ENCODE measurements at regions not wholly inside any gene's neighbourhood (a gene's known extent, or its start where the extent isn't known, plus 50 kb on each side); places are given as distances from the start of the nearest gene placed in this dataset.

- Histone ChIP-seq H3K4me2 (ENCODE audit: low read length) (no peak overlapping the region), H3K79me2 (ENCODE audit: insufficient read depth, low read length) (no peaks in the 10 kb centered on the region), H4K20me1 (ENCODE audit: insufficient read depth, low read length) (no peaks in the 10 kb centered on the region), H3K4me3 (ENCODE audit: insufficient read depth, low read depth, low read length) (no peak overlapping the region), H3K27me3 (ENCODE audit: insufficient read depth, low read length) (no peaks in the 10 kb centered on the region), H3K9me3 (ENCODE audit: insufficient read depth, low read depth, low read length) (no peaks in the 10 kb centered on the region), H2AFZ (ENCODE audit: low read depth, low read length) (no peak overlapping the region), H3K27ac (ENCODE audit: low read depth, low read length) (no peak overlapping the region), H3K36me3 (ENCODE audit: insufficient read depth, low read length) (no peaks in the 10 kb centered on the region), H3K9ac (ENCODE audit: low read length) (no peak overlapping the region), H3K4me1 (ENCODE audit: insufficient read depth, low read length) (no peaks in the 10 kb centered on the region)
- Mint-ChIP-seq H3K4me1 (ENCODE audit: low read depth, unreplicated experiment) (peaks cover 11% of the 10 kb centered on the region), H3K36me3 (ENCODE audit: low read depth, unreplicated experiment) (no peaks in the 10 kb centered on the region), H3K4me3 (ENCODE audit: unreplicated experiment) (no peak overlapping the region), H3K9me3 (ENCODE audit: unreplicated experiment) (peaks cover 10% of the 10 kb centered on the region), H3K27ac (ENCODE audit: unreplicated experiment) (no peak overlapping the region), H3K27me3 (ENCODE audit: low read depth, unreplicated experiment) (peaks cover 3% of the 10 kb centered on the region)
- no peak for TF ChIP-seq EZH2 (IDR thresholded peaks at IDR 0.05; ENCODE audit: insufficient read depth, low read length)
- no peak for TF ChIP-seq CTCF (IDR thresholded peaks at IDR 0.05; ENCODE audit: insufficient read depth, low read depth, low read length)
- DNase-seq (ENCODE audit: low read depth) (no peak), FAIRE-seq (no peak)
These were observed 118.7 kb downstream of the GAS1 start for GRCh38 chr9:86828631-86829030.

DNA sequence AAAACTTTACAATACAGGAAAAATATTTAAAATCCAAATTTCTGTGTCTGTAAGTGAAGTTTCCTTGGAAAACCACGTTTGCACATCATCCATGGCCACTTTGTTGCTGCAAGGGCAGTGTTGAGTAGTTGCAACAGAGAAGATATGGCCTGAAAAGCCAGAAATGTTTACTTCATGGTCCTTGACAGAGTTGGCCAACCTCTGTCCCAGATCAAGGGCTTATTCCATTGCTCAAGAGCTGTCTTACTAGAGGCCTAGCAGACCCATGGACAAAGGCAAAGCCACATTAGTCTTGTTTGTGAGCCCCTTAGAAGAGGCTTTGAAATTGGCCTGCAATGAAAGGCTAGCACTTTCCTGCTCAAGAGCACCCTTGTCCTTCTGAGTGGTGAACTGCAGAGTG lies 119.4 kb downstream of the GAS1 start:
- Histone ChIP-seq H3K4me1 (ENCODE audit: insufficient read depth, low read length) (no peaks in the 10 kb centered on the region), H3K4me2 (ENCODE audit: low read length) (no peak overlapping the region), H3K9ac (ENCODE audit: low read length) (no peak overlapping the region), H3K27ac (ENCODE audit: low read depth, low read length) (no peak overlapping the region), H3K79me2 (ENCODE audit: insufficient read depth, low read length) (no peaks in the 10 kb centered on the region), H2AFZ (ENCODE audit: low read depth, low read length) (no peak overlapping the region), H3K36me3 (ENCODE audit: insufficient read depth, low read length) (no peaks in the 10 kb centered on the region), H4K20me1 (ENCODE audit: insufficient read depth, low read length) (no peaks in the 10 kb centered on the region), H3K9me3 (ENCODE audit: insufficient read depth, low read depth, low read length) (no peaks in the 10 kb centered on the region), H3K4me3 (ENCODE audit: insufficient read depth, low read depth, low read length) (no peak overlapping the region), H3K27me3 (ENCODE audit: insufficient read depth, low read length) (no peaks in the 10 kb centered on the region)
- H3K36me3 Mint-ChIP-seq (ENCODE audit: low read depth, unreplicated experiment) = no peaks in the 10 kb centered on the region
- DNase-seq (ENCODE audit: low read depth) (no peak), FAIRE-seq (no peak)
- H3K4me3 Mint-ChIP-seq (ENCODE audit: unreplicated experiment) = no peak overlapping the region
- peaks cover 3% of the 10 kb centered on the region for H3K27me3 Mint-ChIP-seq (ENCODE audit: low read depth, unreplicated experiment)
- H3K4me1 Mint-ChIP-seq (ENCODE audit: low read depth, unreplicated experiment) = peaks cover 11% of the 10 kb centered on the region
- H3K9me3 Mint-ChIP-seq (ENCODE audit: unreplicated experiment) = peaks cover 10% of the 10 kb centered on the region
- no peak for TF ChIP-seq CTCF (IDR thresholded peaks at IDR 0.05; ENCODE audit: insufficient read depth, low read depth, low read length)
- TF ChIP-seq EZH2 (IDR thresholded peaks at IDR 0.05; ENCODE audit: insufficient read depth, low read length) = no peak
- H3K27ac Mint-ChIP-seq (ENCODE audit: unreplicated experiment) = no peak overlapping the region

DNA sequence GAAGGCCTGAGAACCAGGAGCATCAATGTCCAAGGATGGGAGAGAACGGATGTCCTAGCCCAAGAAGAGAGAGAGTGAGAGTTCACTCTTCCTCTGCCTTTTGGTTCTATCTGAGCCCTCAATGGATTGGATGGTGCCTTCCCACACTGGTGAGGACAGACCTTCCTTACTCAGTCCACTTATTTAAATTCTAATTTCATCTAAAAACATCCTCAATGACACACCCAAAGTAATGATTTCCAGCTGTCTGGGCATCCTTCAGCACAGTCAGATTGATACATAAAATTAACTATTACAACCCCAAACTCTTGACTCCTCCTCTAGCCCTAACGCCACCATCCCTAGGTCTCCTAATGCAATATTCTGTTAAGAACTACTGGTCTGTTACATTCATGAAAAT lies 122.0 kb downstream of the GAS1 start:
- H3K9me3 ChIP-seq (ENCODE audit: insufficient read depth, low read depth, low read length) = no peaks in the 10 kb centered on the region
- H3K27me3 Mint-ChIP-seq (ENCODE audit: low read depth, unreplicated experiment) = peaks cover 3% of the 10 kb centered on the region
- H3K27me3 ChIP-seq (ENCODE audit: insufficient read depth, low read length) = no peaks in the 10 kb centered on the region
- no peaks in the 10 kb centered on the region for H3K36me3 Mint-ChIP-seq (ENCODE audit: low read depth, unreplicated experiment)
- peaks cover 6% of the 10 kb centered on the region for H3K4me1 Mint-ChIP-seq (ENCODE audit: low read depth, unreplicated experiment)
- no peak for DNase-seq (ENCODE audit: low read depth)
- no peak overlapping the region for H3K4me3 ChIP-seq (ENCODE audit: insufficient read depth, low read depth, low read length)
- no peaks in the 10 kb centered on the region for H3K36me3 ChIP-seq (ENCODE audit: insufficient read depth, low read length)
- H3K9me3 Mint-ChIP-seq (ENCODE audit: unreplicated experiment) = peaks cover 15% of the 10 kb centered on the region
- no peak for TF ChIP-seq CTCF (IDR thresholded peaks at IDR 0.05; ENCODE audit: insufficient read depth, low read depth, low read length)
- no peak for TF ChIP-seq EZH2 (IDR thresholded peaks at IDR 0.05; ENCODE audit: insufficient read depth, low read length)
- no peaks in the 10 kb centered on the region for H4K20me1 ChIP-seq (ENCODE audit: insufficient read depth, low read length)
- H3K27ac ChIP-seq (ENCODE audit: low read depth, low read length) = no peak overlapping the region
- no peak overlapping the region for H3K4me3 Mint-ChIP-seq (ENCODE audit: unreplicated experiment)
- no peak for FAIRE-seq
- H2AFZ ChIP-seq (ENCODE audit: low read depth, low read length) = no peak overlapping the region
- no peak overlapping the region for H3K9ac ChIP-seq (ENCODE audit: low read length)
- H3K4me2 ChIP-seq (ENCODE audit: low read length) = no peak overlapping the region
- H3K27ac Mint-ChIP-seq (ENCODE audit: unreplicated experiment) = no peak overlapping the region
- no peaks in the 10 kb centered on the region for H3K4me1 ChIP-seq (ENCODE audit: insufficient read depth, low read length)
- no peaks in the 10 kb centered on the region for H3K79me2 ChIP-seq (ENCODE audit: insufficient read depth, low read length)

Data from astrocyte (in vitro differentiated cells and primary cell).